CD4-positive, alpha-beta T cell treated with Interleukin-4 for 4 hours (primary cell): ENCODE measurements at regions not wholly inside any gene's neighbourhood (a gene's known extent, or its start where the extent isn't known, plus 50 kb on each side); places are given as distances from the start of the nearest gene placed in this dataset.
"Not testable (repeated sequence)": the region's sequence is repeated elsewhere in the genome, so short reads cannot be mapped to it uniquely, and the experiment has no call there.

Experiments used
- DNase-seq: peaks from one replicate; pipeline ENCODE4 v3.0.0-alpha.2; 2020

DNA sequence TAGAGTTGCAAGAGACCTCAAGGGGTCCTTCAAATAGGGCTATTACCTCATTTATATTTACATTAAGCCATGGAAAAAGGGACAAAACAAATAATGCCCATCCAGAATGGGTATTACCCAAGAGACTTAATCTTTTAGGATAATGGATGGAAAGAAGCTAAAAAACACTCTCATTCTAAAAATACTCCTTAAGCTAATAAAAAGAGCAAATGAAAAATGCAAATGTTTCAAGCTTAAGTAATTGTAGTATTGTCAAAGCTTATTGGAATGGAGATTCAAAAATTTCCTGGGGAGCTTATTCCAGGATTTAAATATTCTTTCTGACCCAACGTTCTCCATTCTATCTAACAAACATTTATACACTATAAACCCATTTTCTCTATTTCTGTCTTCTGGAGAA is 107.8 kb upstream of the SPIN4 start:
- no peak for DNase-seq

DNA sequence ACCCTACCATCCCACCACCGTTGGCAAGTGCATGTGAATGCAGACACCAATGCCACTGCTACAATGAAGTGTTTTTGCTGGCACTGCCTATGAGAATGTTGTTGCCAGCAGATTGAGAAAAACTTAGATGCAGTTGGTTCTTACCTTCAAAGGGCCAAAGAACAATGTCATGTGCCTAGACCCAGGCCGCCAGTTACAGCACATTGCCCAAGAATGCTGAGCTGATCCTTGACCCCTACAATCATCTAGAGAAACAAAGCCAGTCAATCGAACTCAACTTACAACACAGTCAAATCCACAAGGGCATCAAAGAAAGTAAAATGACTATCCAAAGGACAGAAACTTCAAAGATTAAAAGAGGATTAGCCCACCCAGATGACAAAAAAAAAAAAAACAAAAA is 102.4 kb upstream of the SPIN4 start:
- no peak for DNase-seq

DNA sequence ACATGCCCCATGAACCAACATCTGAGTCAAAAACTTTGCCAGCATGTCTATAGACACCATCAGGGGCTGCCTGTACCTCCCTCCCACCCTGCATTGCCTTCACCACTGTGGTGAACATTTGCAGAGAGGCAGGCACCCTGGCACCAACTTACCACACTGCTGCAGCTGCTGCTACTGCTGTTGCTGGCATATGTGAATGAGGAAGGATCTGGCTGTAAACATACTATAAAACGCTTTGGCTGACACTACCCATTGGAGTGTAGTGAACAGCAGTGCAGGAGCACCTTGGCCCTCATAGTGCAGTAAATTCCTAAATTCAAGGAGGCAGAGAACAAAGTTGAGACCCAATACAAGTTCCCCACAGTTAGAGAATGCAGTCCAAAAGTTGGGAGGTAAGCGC is 90.6 kb upstream of the SPIN4 start:
- no peak for DNase-seq

DNA sequence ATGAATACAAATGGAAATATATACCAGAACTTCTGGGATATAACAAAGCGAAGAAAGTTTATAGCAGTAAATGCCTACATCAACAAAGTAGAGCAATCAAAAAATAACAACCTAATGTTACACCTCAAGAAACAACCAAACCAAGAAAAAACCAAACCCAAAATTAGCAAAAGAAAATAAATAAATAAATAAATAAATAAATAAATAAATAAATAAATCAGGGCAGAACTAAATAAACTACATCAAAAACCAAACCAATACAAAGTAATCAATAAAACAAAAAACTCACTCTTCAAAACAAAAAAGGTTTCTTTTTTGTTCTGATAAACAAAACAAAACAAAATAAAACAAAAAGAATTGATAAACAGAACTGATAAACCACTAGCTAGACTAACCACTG is 88.4 kb upstream of the SPIN4 start:
- DNase-seq = no peak

DNA sequence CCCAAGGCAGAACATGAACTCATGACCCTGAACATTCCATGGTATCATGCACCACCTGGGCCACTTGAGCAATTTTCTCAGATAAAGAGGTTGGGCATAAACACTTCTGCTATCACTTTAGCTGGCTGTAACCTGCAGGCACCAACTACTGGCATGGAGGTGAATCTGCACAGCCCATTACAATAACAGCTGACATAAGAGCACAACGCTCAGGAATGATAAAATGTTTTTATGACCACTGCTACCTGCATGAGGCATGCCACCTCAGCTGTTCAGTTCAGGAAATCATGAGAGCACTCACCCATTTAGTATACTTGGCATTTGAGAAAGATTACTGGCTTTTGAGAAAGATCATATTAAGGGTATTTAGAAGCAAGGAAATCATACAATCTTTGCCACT is 85.7 kb upstream of the SPIN4 start:
- DNase-seq = no peak

DNA sequence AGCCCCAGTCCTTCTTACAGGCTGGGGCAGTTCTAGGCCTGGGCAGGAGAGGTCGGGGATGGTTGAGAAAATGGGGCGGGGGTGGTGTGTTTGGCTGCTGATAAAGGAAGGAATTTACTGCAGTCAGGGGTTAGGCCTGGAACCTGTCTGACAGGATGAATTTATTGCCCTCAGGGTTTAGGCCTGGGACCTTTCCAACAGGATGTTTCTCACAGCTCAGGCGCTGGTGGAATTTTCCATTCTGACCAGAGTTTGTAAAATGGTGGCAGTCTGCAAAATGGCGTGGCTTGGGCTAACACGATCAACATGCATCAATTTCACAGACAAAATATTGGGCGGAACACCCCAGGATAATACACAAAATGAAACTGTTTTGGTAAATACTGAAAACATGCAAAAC is 83.5 kb upstream of the SPIN4 start:
- no peak for DNase-seq

DNA sequence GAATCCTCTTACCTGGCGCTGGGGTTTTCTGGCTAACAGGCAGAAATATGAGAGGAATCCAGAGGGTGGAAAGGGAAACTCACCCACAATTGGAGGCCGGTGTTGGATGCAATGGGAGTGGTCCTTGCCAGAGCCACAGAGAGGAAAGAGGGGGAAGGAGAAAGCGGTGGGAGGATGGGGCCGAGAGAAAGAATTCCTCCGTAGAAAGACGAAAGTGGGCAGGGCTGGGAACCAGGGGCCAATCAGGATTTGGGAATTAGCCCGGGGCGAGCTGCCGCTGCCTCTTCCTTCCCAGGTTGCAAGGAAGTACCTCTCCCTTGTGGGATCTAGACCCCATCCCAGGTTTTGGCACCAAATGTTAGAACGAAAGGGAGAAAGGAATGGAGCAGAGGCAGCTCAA is 83.1 kb upstream of the SPIN4 start:
- no peak for DNase-seq

DNA sequence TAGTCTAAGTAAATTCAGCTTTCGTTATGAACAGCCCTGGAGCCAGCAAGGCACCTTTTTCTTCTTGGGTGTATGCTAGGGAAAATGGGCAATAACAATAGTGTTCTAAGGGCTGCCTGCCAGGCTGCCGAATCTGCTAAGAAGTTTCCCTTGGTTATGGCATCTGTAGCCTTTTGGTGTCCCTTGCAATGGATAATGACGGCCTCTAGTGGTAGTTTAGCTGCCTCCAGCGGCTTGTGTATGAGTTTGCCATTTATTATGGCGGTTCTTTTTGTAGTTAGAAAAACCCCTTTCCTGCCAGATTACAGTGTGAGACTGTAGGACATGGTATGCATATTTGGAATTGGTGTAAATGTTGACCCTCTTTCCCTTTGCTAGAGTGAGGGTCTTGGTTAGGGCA is 78.9 kb upstream of the SPIN4 start:
- DNase-seq = no peak

DNA sequence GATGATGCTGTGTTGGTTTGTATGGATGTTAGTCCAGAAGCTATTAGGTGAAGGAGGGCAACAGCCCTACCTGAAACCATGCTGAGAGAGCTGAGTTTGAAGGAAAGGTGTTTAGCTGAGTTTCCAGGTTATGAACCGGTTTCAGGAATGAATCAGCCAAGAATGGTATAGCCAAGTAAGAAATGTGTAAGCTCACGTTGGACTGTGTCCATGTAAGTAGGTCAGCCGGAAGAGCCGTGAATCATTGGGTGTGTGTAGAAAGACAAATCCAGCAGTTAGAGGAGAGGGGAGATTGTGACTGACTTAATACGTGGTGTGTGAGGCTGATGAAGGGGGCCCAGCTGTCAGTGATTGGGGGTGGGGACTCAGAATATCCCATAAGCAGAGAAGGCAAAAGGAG is 77.2 kb upstream of the SPIN4 start:
- DNase-seq = no peak

DNA sequence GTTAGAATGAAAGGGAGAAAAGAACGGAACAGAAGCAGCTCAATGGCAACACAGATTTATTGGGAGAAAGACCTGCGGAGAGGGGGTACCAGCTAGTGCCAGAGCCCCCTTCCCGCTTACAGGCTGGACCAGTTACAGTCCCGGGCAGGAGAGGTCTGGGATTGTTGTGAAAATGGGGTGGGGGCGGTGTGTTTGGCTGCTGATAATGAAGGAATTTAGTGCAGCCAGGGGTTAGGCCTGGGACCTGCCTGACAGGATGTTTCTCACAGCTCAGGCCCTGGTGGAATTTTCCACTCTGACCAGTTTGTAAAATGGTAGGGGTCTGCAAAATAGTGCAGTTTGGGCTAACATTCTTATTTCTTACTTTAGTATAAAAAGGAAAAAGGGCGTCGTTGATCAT is 75.4 kb upstream of the SPIN4 start:
- no peak for DNase-seq

DNA sequence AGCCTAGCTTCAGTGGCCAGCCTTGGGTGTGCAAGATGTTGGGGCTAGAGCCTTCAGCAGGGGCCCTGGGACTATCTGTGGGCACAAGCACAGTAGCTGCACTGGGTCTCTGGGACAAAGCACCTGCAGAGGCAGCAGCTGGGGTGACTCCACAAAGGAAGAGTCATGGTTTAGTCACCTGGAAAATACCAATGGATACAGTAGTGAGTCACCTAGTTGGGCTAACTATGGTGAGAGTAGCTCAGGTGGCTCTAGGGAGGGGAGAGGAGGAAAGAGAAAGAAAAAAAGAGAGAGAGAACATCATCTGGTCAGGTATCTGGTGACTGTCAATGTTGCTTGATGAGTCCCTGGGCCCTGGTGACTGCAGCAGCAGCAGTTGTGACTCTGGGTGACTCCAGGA is 72.9 kb upstream of the SPIN4 start:
- DNase-seq = no peak

DNA sequence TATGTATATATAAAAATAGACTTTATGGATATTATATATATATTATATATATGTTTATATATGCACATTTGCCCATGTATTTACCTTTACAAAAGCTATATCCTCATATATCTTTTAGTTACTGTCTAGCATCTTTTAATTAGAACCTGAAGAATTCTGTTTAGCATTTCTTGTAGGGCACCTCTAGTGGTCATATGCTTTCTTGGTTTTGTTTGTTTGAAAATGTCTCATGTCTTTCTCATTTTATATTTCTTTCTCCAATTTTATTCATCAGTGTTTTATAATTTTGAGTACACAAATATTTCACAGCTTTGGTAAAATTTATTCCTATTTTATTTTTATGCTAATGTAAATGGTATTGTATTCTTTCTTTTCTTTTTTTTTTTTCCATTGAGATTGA is 70.3 kb upstream of the SPIN4 start:
- no peak for DNase-seq

DNA sequence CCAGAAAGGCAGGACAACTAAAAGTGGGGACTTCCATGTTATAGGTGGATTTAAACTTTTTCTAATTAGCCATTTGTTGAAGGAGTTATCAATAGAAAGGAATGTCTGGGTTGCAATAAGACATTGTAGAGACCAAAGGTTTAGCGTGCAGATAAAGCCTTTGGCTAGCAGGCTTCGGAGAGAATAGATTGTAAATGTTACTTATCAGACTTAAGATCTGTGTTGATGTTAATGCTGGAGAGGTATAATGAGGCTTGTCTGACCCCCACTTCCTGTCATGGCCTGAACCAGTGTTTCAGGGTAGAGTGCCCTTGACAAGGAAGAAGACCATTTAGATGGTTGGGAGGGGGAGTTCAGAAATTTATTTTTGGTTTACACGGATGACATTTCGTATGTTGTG is 67.1 kb upstream of the SPIN4 start:
- no peak for DNase-seq

DNA sequence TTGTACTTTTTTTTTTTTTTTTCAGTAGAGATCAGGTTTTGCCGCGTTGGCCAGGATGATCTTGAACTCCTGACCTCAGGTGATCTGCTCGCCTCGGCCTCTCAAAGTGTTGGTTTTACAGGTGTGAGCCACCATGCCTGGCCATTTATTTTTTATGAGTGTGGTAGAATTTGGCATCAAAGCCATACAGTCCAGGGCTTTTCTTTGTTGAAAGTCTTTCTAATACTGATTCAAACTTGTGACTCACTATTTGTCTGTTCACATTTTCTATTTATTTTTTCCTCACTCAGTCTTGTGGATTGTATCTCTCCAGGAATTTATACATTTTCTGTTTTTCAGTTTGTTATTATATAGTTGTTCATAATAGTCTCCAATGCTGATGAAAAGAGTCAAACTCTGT is 66.5 kb upstream of the SPIN4 start:
- DNase-seq = no peak

DNA sequence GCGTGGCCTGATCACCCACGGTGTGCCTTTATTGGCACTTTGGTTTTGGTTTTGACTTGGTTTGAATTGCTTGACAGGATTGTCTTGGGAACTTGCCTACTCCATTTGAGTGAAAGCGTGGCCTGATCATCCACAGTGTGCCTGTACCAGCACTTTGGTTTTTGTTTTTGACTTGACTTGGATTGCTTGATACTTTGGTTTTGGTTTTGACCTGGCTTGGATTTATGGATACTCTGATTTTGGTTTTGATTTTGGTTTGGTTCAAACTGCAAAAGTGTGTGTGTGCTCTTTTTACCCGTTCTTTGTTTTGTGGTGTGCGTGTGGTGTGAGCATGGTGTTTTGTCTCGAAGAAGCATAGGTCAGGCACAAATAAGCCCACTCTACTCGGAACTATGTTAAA is 58.8 kb upstream of the SPIN4 start:
- DNase-seq = not testable (repeated sequence)

DNA sequence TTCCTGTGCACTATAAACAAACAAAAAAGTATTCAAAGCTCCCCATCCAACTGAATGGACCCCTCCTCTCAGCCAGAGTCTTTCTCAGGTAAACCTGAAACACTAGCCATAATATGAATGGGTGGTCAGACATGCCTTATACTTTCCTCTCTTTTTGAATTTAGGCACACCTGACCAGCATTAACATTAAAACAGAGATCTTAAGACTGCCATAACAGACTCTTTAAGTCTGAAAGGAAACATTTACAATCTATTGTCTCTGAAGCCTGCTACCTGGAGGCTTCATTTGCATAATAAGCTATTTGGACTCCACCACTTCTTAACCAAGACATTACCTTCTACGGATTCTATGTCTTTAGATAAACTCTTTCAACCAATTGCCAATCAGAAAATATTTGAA is 56.9 kb upstream of the SPIN4 start:
- DNase-seq = no peak

DNA sequence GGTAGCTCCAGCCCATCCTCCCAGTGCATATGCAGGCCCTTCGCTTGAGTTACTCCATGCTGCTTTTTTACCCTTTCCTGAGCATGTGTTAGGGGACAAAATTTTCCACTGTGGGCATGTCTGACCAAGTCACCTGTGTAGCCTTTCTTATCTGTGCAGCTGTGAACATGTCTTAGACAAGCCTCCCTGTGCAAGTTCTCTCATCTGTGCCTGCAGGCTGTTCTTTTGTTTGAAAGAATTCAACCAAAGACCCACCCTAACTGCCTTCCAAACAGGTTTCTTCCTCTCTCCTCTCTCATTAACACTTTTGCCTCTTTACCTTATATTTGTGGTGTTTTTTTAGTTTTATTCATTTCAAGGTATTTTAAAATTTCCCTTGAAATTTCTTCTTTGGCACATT is 53.2 kb upstream of the SPIN4 start:
- no peak for DNase-seq

DNA sequence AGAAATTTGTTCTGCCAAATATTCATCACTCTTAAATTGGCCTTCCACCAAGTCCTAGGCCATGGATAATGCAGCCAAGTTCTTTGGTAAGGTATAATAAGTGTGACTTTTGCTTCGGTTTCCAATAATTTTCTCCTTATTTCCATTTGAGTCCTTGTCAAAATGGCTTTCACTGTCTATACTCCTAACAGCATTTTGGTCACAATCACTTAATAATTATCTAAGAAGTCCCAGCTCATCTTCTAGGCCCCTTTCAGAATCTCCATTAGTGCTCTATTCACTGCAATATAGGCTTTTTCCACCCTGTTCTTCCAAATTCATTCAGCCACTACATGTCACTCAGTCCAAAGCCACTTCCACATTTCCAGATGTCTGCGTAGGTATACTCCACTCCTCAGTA is 51.0 kb upstream of the SPIN4 start:
- no peak for DNase-seq
